ENCODE measurements at regions not wholly inside any gene's neighbourhood (a gene's known extent, or its start where the extent isn't known, plus 50 kb on each side); places are given as distances from the start of the nearest gene placed in this dataset.

DNA sequence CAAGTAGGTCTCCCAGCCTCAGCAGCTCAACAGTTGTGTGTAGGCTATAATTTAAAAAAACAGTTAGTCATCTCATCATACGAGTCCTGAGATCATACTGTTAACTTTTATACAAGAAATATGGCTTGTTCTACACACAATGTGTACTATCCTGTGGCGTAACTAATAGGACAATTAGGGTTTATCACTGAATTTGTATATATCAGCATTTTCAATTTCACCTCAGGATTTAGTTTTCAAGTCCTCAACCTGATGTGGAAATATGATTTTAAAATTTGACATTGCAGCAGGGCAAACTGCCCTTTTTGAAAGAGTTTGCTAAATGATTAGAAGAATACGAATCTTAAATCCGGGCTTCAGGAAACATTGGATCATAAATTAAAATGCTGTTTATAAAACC lies 237.2 kb upstream of the CTBP2 start:
- TF ChIP-seq, protein P1, sequence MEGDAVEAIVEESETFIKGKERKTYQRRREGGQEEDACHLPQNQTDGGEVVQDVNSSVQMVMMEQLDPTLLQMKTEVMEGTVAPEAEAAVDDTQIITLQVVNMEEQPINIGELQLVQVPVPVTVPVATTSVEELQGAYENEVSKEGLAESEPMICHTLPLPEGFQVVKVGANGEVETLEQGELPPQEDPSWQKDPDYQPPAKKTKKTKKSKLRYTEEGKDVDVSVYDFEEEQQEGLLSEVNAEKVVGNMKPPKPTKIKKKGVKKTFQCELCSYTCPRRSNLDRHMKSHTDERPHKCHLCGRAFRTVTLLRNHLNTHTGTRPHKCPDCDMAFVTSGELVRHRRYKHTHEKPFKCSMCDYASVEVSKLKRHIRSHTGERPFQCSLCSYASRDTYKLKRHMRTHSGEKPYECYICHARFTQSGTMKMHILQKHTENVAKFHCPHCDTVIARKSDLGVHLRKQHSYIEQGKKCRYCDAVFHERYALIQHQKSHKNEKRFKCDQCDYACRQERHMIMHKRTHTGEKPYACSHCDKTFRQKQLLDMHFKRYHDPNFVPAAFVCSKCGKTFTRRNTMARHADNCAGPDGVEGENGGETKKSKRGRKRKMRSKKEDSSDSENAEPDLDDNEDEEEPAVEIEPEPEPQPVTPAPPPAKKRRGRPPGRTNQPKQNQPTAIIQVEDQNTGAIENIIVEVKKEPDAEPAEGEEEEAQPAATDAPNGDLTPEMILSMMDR (IDR thresholded peaks at IDR 0.05) = no peak
- H3K4me3 Mint-ChIP-seq (ENCODE audit: unreplicated experiment) = no peak overlapping the region
- H3K9me3 Mint-ChIP-seq (ENCODE audit: low read depth) = peaks cover 10% of the 10 kb centered on the region
- peaks cover 8% of the 10 kb centered on the region for H3K4me1 Mint-ChIP-seq (ENCODE audit: low read depth)
- H3K27me3 Mint-ChIP-seq (ENCODE audit: low read depth) = peaks cover 9% of the 10 kb centered on the region
- DNase-seq (ENCODE audit: low spot score) = no peak
- H3K36me3 Mint-ChIP-seq (ENCODE audit: low read depth) = no peaks in the 10 kb centered on the region
- no peak overlapping the region for H3K27ac Mint-ChIP-seq (ENCODE audit: unreplicated experiment)

GRCh38 chr10:125396676-125397075 lies 236.3 kb upstream of the CTBP2 start:
- H3K27me3 Mint-ChIP-seq (ENCODE audit: low read depth) = peaks cover 7% of the 10 kb centered on the region
- H3K4me1 Mint-ChIP-seq (ENCODE audit: low read depth) = peaks cover 14% of the 10 kb centered on the region
- DNase-seq (ENCODE audit: low spot score) = no peak
- H3K27ac Mint-ChIP-seq (ENCODE audit: unreplicated experiment) = no peak overlapping the region
- TF ChIP-seq, protein P1 (IDR thresholded peaks at IDR 0.05) = no peak
- H3K9me3 Mint-ChIP-seq (ENCODE audit: low read depth) = peaks cover 5% of the 10 kb centered on the region
- H3K4me3 Mint-ChIP-seq (ENCODE audit: unreplicated experiment) = no peak overlapping the region
- H3K36me3 Mint-ChIP-seq (ENCODE audit: low read depth) = peaks cover 3% of the 10 kb centered on the region

GRCh38 chr10:125392609-125393008 lies 232.2 kb upstream of the CTBP2 start:
- peaks cover 14% of the 10 kb centered on the region for H3K4me1 Mint-ChIP-seq (ENCODE audit: low read depth)
- TF ChIP-seq, protein P1 (IDR thresholded peaks at IDR 0.05) = no peak
- no peak overlapping the region for H3K27ac Mint-ChIP-seq (ENCODE audit: unreplicated experiment)
- H3K36me3 Mint-ChIP-seq (ENCODE audit: low read depth) = peaks cover 6% of the 10 kb centered on the region
- no peak overlapping the region for H3K4me3 Mint-ChIP-seq (ENCODE audit: unreplicated experiment)
- peaks cover 2% of the 10 kb centered on the region for H3K27me3 Mint-ChIP-seq (ENCODE audit: low read depth)
- H3K9me3 Mint-ChIP-seq (ENCODE audit: low read depth) = peaks cover 28% of the 10 kb centered on the region
- no peak for DNase-seq (ENCODE audit: low spot score)

DNA sequence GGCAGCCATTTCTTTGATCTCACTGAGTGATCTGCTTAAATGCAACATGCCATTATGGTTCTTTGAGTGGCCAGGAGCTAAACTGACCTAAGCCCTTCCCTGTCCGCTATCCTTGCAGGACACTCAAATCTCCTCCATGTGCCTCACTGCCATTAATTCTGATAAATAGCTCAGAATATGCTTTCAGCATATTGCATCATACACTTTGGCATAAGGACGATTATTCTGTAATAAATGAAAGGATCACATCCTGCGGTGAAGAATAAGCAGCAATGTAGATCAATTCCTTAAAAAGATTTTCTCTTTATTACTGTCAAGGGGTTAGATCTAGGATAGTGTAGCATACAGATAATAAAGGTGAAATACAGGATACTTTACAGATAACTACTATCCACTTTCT lies 231.8 kb upstream of the CTBP2 start:
- Mint-ChIP-seq H3K27me3 (ENCODE audit: low read depth) (peaks cover 5% of the 10 kb centered on the region), H3K9me3 (ENCODE audit: low read depth) (peaks cover 28% of the 10 kb centered on the region), H3K36me3 (ENCODE audit: low read depth) (peaks cover 6% of the 10 kb centered on the region), H3K4me1 (ENCODE audit: low read depth) (peaks cover 14% of the 10 kb centered on the region), H3K4me3 (ENCODE audit: unreplicated experiment) (no peak overlapping the region), H3K27ac (ENCODE audit: unreplicated experiment) (no peak overlapping the region)
- TF ChIP-seq, protein P1 (IDR thresholded peaks at IDR 0.05) = no peak
- DNase-seq (ENCODE audit: low spot score) = no peak

GRCh38 chr10:125389648-125390047 lies 229.3 kb upstream of the CTBP2 start:
- TF ChIP-seq, protein P1 (IDR thresholded peaks at IDR 0.05) = no peak
- Mint-ChIP-seq H3K4me3 (ENCODE audit: unreplicated experiment) (no peak overlapping the region), H3K4me1 (ENCODE audit: low read depth) (peaks cover 8% of the 10 kb centered on the region), H3K27me3 (ENCODE audit: low read depth) (peaks cover 9% of the 10 kb centered on the region), H3K27ac (ENCODE audit: unreplicated experiment) (no peak overlapping the region), H3K9me3 (ENCODE audit: low read depth) (peaks cover 28% of the 10 kb centered on the region), H3K36me3 (ENCODE audit: low read depth) (peaks cover 6% of the 10 kb centered on the region)
- no peak for DNase-seq (ENCODE audit: low spot score)
